Suppressor macrophage treated with lipopolysaccharide for 1 hour (primary cell): ENCODE measurements at regions not wholly inside any gene's neighbourhood (a gene's known extent, or its start where the extent isn't known, plus 50 kb on each side); places are given as distances from the start of the nearest gene placed in this dataset.
"Not testable (repeated sequence)": the region's sequence is repeated elsewhere in the genome, so short reads cannot be mapped to it uniquely, and the experiment has no call there.

Source experiments
- DNase-seq, 3 donors: peaks; one replicate each; pipeline ENCODE4 v3.0.0-alpha.2; 2020 to 2022

GRCh38 chr12:17348311-17348710, 741.7 kb downstream of the RERGL start:
- DNase-seq, result no peak

- no peak for DNase-seq
Measured at GRCh38 chr12:17344649-17345048, 738.7 kb upstream of the LMO3 start.

- no peak for DNase-seq
Measured at GRCh38 chr12:17342381-17342961, 736.5 kb upstream of the LMO3 start.

DNA sequence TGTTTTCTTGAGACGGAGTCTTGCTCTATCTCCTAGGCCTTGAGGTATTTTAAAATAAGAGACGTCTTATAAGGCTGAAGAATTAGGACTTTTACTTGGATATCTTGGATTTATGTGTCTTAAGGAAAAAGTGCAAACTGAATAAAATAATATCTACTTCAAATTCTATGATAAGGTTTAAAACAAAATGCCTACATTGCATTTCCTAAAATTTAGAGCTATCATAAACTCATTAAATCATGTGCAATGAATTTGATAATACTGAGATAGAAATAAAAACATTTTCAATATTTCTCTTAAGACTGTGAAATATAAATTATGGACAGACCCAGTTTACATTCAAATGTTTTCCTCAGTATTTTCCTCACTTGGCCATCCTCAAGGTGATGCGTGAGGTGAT, 729.5 kb upstream of the LMO3 start:
- no peak for DNase-seq

DNA sequence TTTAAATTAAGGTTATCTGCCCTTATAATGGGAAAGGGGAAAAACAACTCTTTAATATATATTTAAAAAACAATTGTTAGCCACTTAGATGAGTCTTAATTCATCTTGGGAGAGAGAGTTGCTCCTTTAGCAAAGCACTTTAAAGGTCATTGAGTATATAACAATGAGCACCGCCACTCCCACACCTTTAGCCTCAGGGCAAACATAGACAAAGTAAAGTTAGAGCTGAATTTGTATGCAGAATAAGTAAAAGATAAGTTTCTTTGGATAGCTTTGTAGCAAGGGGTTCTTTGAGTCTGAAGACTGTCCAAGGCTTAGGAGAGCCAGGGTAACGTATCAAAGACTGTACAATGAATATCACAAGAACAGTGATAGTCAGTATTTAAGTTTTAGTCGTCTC, 728.8 kb upstream of the LMO3 start:
- DNase-seq, result no peak

- no peak for DNase-seq
Measured at GRCh38 chr12:17333287-17333686, 727.3 kb upstream of the LMO3 start.

DNA sequence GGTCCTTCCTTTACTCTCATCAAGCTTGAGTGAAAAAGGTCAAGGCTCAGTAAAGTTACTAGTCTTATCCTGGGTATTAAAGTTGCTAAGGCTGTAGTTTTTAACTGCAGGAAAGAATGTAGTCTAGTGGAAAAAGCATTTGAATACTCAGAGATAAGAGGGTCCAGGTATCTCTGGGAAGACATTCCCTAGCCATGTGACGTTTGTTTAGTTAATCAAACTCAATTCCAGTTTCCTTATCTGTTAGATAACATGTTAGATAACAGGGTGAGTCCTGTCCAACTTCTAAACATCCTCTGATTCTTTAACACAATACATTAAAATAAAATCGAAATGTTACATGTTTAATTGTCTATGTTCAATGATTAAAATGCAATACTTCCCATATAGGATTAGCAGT, 720.7 kb upstream of the LMO3 start:
- DNase-seq, result no peak

GRCh38 chr12:17322090-17322489, 716.1 kb upstream of the LMO3 start:
- DNase-seq, result no peak

DNA sequence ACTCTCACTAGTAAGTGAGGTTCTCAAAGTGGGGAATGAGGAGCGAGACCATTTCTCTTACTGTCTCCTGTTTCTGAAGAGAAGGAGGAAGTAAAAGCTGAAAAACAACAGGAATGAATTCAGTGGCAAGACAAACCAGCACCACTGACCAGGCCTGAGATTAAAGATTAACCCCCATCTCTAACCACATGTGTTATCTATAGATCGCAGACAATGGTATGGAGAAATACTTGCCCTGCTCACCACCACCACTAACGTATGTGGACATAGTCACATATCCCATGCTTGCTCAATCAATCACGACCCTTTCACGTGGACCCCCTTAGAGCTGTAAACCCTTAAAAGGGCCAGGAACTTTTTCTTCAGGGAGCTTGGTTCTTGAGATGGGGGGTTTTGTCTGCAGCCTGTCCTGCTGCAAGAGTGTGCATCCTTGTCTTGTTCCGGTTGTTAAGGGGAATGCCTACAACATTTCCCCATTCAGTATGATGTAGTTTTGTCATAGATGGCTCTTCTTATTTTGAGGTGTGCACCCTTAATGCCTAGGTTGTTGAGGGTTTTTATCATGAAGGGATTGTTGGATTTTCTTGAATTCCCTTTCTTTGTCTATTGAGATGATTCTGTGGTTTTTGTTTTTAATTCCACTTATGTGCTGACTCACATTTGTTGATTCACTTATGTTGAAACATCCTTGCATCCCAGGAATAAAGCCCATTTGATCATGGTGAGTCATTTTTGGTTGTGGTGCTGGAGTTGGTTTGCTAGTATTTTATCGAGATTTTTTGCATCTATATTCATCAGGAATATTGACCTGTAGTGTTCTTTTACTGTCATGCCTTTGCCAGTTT, 698.8 kb upstream of the LMO3 start:
- no peak for DNase-seq

DNA sequence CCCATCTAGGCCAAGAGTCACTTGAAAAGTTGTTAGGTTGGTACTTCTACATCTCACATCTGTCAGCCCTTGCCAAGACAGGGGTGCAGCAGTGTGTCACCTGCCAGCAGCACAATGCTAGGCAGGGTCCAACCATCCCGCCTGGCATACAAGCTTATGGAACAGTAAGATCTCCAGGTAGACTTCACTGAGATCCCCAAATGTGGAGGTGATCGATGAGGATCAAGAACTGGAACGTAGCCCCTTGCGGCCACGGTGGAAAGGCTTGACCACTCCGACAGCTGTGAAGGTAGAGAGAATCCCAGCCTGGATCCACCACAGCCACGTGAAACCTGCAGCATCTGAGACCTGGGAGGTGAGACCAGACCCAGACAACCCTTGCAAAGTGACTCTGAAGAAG, 696.0 kb upstream of the LMO3 start:
- DNase-seq, result no peak

GRCh38 chr12:17301544-17301943, 695.6 kb upstream of the LMO3 start:
- DNase-seq, result no peak

DNA sequence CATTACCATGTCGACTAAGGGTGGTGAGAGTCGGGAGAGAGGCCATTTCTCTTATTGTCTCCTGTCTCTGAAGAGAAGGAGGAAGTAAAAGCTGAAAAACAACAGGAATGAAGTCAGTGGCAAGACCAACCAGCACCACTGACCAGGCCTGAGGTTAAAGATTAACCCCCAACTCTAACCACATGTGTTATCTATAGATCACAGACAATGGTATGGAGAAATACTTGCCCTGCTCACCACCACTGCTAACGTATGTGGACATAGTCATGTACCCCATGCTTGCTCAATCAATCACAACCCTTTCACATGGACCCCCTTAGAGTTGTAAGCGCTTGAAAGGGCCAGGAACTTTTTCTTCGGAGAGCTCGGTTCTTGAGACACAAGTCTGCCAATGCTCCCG, 690.9 kb upstream of the LMO3 start:
- no peak for DNase-seq

DNA sequence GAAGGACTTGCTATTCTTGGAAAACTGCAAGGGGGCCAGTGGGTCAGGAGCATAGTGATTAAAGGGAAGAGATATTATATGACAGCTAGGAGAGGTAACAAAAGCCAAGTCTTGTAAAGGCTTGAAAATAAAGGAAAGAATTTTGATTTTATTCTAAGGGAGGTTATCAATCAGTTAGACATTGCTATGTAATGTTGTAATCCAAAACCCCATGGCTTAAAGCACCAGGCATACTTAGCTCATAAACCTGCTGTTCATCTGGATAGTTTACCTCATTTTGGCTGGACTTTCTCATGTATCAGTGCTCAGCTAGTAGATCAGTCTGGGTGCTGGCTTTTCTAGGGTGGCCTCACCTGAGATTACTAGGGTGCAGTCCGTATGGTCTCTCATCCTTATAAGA, 680.9 kb upstream of the LMO3 start:
- DNase-seq, result no peak

DNA sequence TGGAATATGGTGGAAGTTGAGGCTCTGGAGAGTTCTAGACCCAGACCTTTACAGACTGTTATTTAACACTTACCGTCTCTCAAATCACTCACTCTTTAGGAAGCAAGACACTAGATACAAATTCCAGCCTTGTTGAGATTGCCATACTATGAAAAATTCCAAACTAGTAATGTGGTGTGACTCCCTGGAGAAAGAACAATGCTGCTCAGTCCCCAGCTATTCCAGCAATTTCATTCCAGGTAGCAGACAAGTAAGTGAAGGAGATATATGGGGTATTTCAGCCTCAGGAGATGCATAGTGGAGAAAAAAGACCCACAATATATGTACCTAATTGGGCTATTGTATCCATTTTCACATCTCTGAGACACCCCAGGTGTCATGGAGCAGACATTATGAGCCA, 678.9 kb upstream of the LMO3 start:
- no peak for DNase-seq

DNA sequence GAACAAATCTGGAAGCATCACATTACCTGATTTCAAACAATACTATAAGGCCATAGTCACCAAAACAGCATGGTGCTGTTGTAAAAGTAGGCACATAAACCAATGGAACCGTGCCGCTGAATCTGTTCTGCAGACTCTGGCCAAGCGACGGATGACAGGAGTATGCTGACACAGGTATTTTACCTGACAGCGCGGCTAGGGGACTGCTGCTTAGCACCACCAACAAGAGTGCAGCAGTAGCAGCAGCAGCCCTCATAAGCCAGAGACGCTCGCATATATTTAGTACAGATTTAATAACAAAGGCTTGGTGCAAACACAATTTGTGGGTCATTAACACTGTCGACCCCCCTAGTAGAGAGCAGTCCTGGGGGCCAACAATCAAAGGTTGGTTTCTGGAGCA, 677.6 kb upstream of the LMO3 start:
- no peak for DNase-seq

DNA sequence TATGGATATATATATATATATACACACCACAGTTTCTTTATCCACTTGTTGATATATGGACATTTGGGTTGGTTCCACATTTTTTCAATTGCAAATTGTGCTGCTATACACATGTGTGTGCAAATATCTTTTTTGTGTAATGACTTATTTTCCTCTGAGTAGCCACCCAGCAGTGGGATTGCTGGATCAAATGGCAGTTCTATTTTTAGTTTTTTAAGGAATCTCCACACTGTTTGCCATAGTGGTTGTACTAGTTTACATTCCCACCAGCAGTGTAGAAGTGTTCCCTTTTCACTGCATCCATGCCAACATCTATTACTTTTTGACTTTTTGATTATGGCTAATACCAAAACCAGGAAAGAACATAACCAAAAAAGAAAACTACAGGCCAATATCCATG, 676.2 kb upstream of the LMO3 start:
- not testable (repeated sequence) for DNase-seq

DNA sequence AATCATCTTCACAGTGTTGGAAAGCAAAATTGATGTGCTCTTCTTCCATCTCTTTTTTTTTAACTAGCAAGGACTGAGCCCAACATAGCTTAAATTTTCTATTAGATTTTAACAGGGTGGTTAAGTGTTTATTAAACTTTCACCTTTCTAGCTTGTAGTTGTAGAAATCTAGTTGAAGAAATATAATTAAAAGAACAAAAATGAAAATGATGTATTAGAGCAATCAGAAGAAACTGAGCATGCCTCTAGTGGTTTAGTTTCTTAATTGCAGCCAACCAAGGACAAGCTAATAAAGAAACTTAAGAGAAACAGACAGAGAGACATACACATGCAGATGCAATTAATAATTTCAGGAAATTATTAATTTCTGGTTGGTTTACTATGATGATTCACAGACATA, 673.0 kb upstream of the LMO3 start:
- no peak for DNase-seq

GRCh38 chr12:17276196-17276595, 670.2 kb upstream of the LMO3 start:
- no peak for DNase-seq

DNA sequence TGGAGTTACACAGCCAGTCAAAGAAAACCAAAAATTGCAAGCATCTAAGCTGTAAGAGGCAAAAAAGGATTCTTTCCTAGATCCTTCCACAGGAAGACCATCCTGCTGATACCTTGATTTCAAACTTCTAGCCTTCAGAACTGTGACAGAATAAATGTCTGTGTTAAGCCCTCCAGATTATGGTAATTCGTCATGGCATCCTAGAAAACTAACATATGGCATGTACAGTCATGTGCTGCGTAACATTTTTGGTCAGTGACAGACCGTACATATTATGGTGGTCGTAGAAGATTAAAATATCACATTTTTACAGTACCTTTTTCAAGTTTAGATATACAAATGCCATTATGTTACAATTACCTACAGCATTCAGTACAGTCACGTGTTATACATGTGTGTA, 660.9 kb upstream of the LMO3 start:
- no peak for DNase-seq

DNA sequence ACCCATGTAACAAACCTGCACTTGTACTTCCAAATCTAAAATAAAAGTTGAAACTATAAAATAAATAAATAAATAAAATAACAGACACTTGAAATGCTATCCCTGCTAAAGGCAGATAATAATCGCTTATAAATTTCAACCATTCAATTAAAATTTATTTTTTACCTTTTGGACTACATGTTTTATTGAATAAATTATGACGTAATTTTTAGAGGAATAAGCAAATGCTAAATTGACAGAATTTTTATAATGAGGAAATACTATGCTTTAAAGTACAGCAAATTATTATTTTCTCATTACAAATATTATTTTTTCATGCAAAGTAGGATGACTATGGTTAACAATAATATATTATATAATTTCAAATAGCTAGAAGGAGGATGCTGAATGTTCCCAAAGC, 658.6 kb upstream of the LMO3 start:
- DNase-seq, result no peak

GRCh38 chr12:17239874-17240273, 633.9 kb upstream of the LMO3 start:
- no peak for DNase-seq

- DNase-seq, result no peak
Measured at GRCh38 chr12:17235996-17236395, 630.0 kb upstream of the LMO3 start.

DNA sequence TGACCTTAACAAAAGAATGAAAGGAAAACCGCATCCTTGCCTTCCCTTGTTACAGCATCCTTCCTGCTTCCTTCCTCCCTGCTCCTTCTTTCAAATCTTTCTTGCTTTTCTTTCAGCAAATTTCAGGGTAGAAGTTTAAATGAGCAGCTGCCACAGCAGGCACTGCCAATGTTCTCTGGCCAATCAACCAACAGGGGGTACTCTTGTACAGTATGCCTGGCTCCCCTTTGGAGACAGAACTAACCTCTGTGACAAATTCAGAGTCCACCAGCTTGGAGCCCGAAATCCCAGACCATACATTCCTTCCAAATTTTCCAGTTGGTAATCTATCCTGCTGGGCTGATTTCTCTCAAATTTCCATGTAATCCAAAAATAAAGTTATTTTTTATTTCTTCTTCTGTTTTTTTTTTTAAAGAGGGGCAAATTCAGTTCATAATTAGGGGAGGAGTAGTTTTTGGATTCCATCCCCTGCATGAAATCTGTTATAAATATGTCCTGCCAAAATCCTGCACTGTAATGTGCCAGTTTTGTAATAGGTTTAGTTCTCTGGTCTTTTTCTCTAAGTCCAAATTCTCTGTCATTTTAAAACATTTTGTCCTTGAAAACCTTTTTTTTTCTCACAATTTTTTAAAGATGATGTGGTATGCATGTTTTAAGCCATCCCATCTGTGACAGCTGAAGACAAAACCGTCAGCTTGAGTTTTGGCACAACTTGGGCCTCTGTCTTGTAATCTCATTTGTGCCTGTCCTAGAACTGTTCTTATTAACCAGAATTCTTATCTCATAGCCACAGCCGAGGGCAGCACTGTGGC, 610.0 kb upstream of the LMO3 start:
- no peak for DNase-seq

DNA sequence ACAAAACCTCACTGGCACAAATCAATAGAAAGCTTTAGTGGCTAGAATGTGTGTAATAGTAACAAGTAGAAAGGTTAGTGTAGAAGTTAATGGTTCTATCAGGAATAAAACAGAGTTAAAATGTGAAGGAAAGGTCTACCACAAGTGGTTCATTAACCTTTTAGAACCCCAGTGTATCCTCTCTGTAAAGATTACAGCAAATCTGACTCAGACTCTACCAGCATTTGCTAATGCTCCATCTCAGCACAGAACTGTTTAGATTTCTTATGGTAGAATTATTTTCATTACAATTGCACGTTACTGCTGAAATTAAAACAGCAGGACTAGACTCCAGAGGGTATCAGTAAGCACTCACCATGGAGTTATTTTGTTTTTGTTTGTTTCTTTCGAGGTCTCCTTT, 609.0 kb upstream of the LMO3 start:
- DNase-seq, result no peak
